ENCODE measurements at regions not wholly inside any gene's neighbourhood (a gene's known extent, or its start where the extent isn't known, plus 50 kb on each side); places are given as distances from the start of the nearest gene placed in this dataset.

Small RNA genes lying in the stretch of these regions (small RNA-seq; reads per million reads assigned to genes)
- 0 reads per million in 2 donors for gene RF00019
